ENCODE measurements at regions not wholly inside any gene's neighbourhood (a gene's known extent, or its start where the extent isn't known, plus 50 kb on each side); places are given as distances from the start of the nearest gene placed in this dataset.

GRCh38 chr10:124183617-124184016 lies 90.2 kb upstream of the CHST15 start (continued):
- no peak for TF ChIP-seq ZNF462 (CRISPR knock-in tag; IDR thresholded peaks at IDR 0.05)
- no peak for TF ChIP-seq JUNB (IDR thresholded peaks at IDR 0.05; ENCODE audit: unreplicated experiment)
- no peak for TF ChIP-seq CTCF (conservative IDR thresholded peaks at IDR 0.05; ENCODE audit: low read depth in 2 of 2)
- no peak for TF ChIP-seq ZNF331 (CRISPR knock-in tag; IDR thresholded peaks at IDR 0.05; ENCODE audit: low read depth)
- no peak for TF ChIP-seq NANOG (IDR thresholded peaks at IDR 0.05; ENCODE audit: borderline replicate concordance)
- no peak for TF ChIP-seq EZH2 (IDR thresholded peaks at IDR 0.05; ENCODE audit: low read depth, unreplicated experiment)
- no peak for TF ChIP-seq ZNF114 (CRISPR knock-in tag; IDR thresholded peaks at IDR 0.05)
- TF ChIP-seq EZH2phosphoT487 (IDR thresholded peaks at IDR 0.05; ENCODE audit: unreplicated experiment), result no peak

- no peaks in the 10 kb centered on the region for H3K36me3 ChIP-seq (ENCODE audit: insufficient read depth)
- Mint-ChIP-seq H3K27ac (no peak overlapping the region), H3K4me3 (no peak overlapping the region), H3K4me1 (peaks cover 5% of the 10 kb centered on the region), H3K36me3 (ENCODE audit: low read depth) (no peaks in the 10 kb centered on the region), H3K27me3 (ENCODE audit: insufficient read depth, low read depth, poor library complexity) (peaks cover 4% of the 10 kb centered on the region), H3K9me3 (no peaks in the 10 kb centered on the region)
- no peaks in the 10 kb centered on the region for H3K27me3 ChIP-seq (ENCODE audit: insufficient read depth)
- no peaks in the 10 kb centered on the region for H3K79me2 ChIP-seq (replicated peaks; ENCODE audit: insufficient read depth)
- no peak overlapping the region for H2AFZ ChIP-seq
- H3K4me1 ChIP-seq (ENCODE audit: insufficient read depth), result no peaks in the 10 kb centered on the region
- ATAC-seq (no peak), DNase-seq (ENCODE audit: low spot score) (no peak)
- no peak overlapping the region for H3K4me2 ChIP-seq
- H3K27ac ChIP-seq (ENCODE audit: low read depth), result no peak overlapping the region
- H3K4me3 ChIP-seq, result no peak overlapping the region
- H3K9me2 ChIP-seq (ENCODE audit: insufficient read depth), result no peaks in the 10 kb centered on the region
- no peaks in the 10 kb centered on the region for H3F3A ChIP-seq (replicated peaks; ENCODE audit: low read depth)
- H4K20me1 ChIP-seq (replicated peaks; ENCODE audit: insufficient read depth), result no peaks in the 10 kb centered on the region
- TF ChIP-seq NANOG (IDR thresholded peaks at IDR 0.05; ENCODE audit: borderline replicate concordance), result no peak
- TF ChIP-seq EZH2 (IDR thresholded peaks at IDR 0.05; ENCODE audit: low read depth, unreplicated experiment), result no peak
- no peak for TF ChIP-seq ZNF331 (CRISPR knock-in tag; IDR thresholded peaks at IDR 0.05; ENCODE audit: low read depth)
- TF ChIP-seq EZH2phosphoT487 (IDR thresholded peaks at IDR 0.05; ENCODE audit: unreplicated experiment), result no peak
- TF ChIP-seq JUNB (IDR thresholded peaks at IDR 0.05; ENCODE audit: unreplicated experiment), result no peak
- no peak for TF ChIP-seq CTCF (conservative IDR thresholded peaks at IDR 0.05; ENCODE audit: low read depth in 2 of 2)
- TF ChIP-seq STAT1 (IDR thresholded peaks at IDR 0.05; ENCODE audit: unreplicated experiment), result no peak
- no peak for TF ChIP-seq ETS1 (IDR thresholded peaks at IDR 0.05)
- TF ChIP-seq ZNF114 (CRISPR knock-in tag; IDR thresholded peaks at IDR 0.05), result no peak
- no peak for TF ChIP-seq CREB1 (CRISPR knock-in tag; IDR thresholded peaks at IDR 0.05; ENCODE audit: low read depth)
Measured at GRCh38 chr10:124182088-124182541, 88.7 kb upstream of the CHST15 start.
